Cardiac fibroblast (primary cell): ENCODE measurements at regions not wholly inside any gene's neighbourhood (a gene's known extent, or its start where the extent isn't known, plus 50 kb on each side); places are given as distances from the start of the nearest gene placed in this dataset.

ENCODE experiments used
- DNase-seq, 2 donors: peaks; one replicate each; pipeline versions ENCODE4 v3.0.0 to v3.0.0-alpha.2; 2010; ENCODE audit warnings: low read depth in 2 of 2
- H3K4me3 ChIP-seq, 2 donors: replicated peaks in 1 of 2; 1 replicate in 1 of 2; 2 replicates in 1 of 2; pipeline ENCODE4 v1.5.1; 2011; ENCODE audit warnings: low read depth in 2 of 2, low read length in 2 of 2, mild to moderate bottlenecking in 2 of 2, moderate library complexity in 1 of 2
- TF ChIP-seq, protein P1 (sequence below): IDR thresholded peaks from one replicate; pipeline ENCODE4 v1.5.1; 2011; ENCODE audit warnings: low read depth, mild to moderate bottlenecking, low read length, inconsistent platforms

DNA sequence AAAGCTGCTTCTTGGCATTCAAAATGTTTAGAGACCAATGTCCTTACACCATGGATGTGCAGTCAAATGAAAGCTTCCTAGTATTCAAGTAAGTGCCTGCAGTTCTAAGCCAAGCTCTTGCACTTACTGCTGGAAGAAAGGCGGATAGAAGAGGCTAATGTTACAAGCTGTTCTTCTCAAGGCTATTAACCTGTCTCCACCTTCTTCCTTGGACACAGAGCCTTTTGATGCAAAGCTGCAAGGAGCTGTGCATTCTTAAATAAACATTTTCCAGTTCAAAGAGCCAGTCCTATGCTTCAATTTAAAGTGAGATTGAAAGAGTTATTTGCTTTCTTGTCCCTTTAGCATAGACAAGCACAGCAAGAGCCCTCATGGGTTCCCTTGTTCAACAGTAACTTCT, 167.9 kb upstream of the RUNX1 start:
- TF ChIP-seq, protein P1, sequence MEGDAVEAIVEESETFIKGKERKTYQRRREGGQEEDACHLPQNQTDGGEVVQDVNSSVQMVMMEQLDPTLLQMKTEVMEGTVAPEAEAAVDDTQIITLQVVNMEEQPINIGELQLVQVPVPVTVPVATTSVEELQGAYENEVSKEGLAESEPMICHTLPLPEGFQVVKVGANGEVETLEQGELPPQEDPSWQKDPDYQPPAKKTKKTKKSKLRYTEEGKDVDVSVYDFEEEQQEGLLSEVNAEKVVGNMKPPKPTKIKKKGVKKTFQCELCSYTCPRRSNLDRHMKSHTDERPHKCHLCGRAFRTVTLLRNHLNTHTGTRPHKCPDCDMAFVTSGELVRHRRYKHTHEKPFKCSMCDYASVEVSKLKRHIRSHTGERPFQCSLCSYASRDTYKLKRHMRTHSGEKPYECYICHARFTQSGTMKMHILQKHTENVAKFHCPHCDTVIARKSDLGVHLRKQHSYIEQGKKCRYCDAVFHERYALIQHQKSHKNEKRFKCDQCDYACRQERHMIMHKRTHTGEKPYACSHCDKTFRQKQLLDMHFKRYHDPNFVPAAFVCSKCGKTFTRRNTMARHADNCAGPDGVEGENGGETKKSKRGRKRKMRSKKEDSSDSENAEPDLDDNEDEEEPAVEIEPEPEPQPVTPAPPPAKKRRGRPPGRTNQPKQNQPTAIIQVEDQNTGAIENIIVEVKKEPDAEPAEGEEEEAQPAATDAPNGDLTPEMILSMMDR: no peak
- no peak for DNase-seq
- H3K4me3 ChIP-seq: no peak overlapping the region

DNA sequence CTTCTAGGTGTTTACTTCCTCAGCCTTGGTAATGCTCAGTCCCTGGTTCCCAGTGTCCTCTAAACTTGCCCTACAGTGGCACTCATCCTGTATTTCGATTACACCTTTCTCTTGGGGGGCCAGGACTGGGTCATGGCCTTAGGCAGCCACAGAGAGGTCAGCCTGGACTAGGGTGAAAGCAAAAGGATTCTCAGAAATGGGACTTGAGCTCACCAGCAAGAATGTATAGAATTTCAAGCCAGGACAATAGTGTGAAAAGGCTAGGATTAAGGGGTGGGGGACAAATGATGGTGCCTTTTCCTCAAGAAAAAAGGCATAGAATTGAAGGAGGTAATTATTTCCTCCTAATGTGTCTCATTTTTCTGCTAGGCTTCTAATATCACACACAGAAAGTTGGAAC, 166.8 kb upstream of the RUNX1 start:
- H3K4me3 ChIP-seq: no peak overlapping the region
- TF ChIP-seq, protein P1: no peak
- DNase-seq: no peak

DNA sequence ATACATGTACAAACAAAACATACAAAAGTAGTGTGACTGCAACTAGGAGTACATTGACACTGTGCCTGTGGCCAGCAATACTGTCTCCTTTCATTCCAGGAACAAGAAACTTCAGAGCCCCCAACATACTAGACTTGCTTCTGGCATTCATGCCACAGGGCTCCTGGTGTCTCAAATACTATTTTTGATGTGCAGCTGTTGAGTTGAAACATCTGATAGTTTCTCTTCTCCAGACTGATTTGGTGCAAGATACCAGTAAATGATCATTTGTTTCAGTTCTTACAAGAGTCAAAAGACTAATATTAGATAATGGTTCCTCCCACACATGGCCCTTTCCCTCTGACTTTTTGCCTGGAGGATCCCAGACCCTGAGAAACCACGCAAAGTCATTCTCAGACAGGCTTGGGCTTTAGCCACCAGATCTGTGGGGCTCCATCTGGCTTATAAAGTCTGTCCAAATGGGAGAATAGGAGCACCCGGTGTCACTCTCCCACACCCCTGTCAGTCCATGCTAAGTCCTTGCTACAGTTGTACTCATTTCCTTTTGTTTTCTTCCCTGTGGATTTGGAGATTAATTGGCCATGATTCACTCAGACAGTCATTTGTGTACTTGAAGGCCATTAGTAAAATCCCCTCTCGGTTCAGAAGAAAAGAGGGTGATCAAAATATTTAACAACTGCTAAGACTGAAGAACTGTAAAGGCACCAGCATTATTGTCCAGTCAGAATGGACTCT, 163.5 kb upstream of the RUNX1 start:
- H3K4me3 ChIP-seq: no peak overlapping the region
- TF ChIP-seq, protein P1: no peak
- peak; percentile 33 to 71 for DNase-seq

DNA sequence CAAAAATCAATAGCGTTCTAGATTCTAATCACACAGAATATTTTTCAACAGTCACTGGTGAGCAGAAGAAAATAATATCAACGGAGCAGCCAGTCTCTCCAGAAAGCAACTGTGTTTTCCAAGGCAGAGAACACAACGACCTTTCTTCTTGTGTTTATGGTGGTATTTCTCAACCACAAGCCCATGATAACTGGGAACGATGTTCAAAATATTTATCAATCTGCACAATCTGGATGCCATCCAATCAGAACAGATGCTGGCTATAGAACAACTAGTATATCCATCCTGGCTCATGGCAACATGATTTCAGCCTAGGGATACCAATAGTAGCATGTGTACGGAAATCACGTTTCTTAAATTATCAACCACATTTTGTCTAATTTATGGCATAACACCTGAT, 162.7 kb upstream of the RUNX1 start:
- TF ChIP-seq, protein P1: no peak
- H3K4me3 ChIP-seq: no peak overlapping the region
- DNase-seq: peak in 1 of 2 donors; percentile 53

DNA sequence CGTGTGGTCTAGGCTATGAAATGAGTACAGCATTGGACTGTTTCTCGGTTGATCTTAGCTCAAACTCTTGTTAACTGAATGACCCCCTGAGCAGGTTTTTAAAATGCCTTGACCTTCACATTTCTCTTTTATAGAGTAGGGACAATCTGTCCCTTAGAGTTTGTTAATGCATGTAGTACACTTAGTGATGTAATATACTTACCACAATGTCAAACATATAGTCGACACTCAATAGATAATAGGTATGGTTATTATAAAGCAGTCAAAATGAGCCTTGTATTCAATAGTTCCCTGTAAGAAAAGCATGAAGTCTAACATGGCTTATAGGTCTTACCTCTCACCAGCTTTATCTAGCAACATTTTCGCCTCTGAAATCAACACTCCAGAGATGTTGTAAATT, 161.0 kb upstream of the RUNX1 start:
- TF ChIP-seq, protein P1: no peak
- H3K4me3 ChIP-seq: no peak overlapping the region
- DNase-seq: no peak

DNA sequence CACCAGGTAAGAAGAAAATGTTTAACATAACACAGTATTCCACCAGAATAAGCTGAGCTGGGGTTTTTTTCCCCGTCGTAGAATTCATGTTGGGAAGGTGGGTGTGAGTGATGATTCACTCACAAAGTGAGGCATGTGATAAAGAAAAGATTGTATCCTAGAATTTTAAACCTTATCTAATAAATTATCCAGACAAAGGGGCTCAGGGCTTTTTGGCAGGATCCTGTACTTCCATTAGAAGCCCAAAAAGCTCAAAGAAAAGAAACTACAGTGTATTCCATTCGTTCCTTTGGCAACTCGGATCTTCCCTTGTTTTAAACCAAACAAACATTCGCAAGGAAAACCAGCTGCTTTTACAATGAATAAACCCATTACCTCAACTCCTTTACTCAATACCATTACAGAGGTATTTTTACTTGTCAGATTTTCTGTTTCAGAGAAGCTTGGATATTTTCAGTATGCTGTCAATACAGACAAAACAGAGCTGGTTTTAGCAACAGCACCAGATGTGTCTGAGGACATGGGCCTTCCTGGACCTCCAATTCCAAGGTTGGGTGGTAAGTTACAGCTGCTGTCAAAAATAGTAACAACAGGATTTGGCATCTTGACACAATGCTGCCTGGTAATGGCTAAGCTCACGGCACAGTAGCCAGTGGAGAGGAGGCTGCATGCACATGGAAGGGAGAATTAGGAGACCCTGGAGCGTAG, 159.9 kb upstream of the RUNX1 start:
- peak; percentile 48 to 79 for DNase-seq
- TF ChIP-seq, protein P1: no peak
- no peak overlapping the region for H3K4me3 ChIP-seq
